ENCODE measurements at regions not wholly inside any gene's neighbourhood (a gene's known extent, or its start where the extent isn't known, plus 50 kb on each side); places are given as distances from the start of the nearest gene placed in this dataset.
"Not testable (repeated sequence)": the region's sequence is repeated elsewhere in the genome, so short reads cannot be mapped to it uniquely, and the experiment has no call there.

- H3K4me1 Mint-ChIP-seq, result peaks cover 0 to 1% (median 0%) of the 10 kb centered on the region in 7 donors
- H3K36me3 Mint-ChIP-seq, result no peaks in the 10 kb centered on the region
- Histone ChIP-seq H3K27ac (ENCODE audit: low read depth, low read length) (no peak overlapping the region), H3K4me3 (ENCODE audit: low read length) (no peak overlapping the region), H3K9me3 (ENCODE audit: control insufficient read depth in 2 of 3, low read length in 3 of 3) (no peaks in the 10 kb centered on the region), H3K36me3 (ENCODE audit: control insufficient read depth in 2 of 3, insufficient read depth in 3 of 3, low read length in 3 of 3) (no peaks in the 10 kb centered on the region), H3K4me1 (ENCODE audit: control insufficient read depth in 2 of 2, insufficient read depth in 2 of 2, low read length in 2 of 2) (no peaks in the 10 kb centered on the region), H3K27me3 (ENCODE audit: control insufficient read depth in 2 of 2, insufficient read depth in 2 of 2, low read length in 2 of 2) (no peaks in the 10 kb centered on the region)
- no peak overlapping the region for H3K4me3 Mint-ChIP-seq
- POLR2A ChIA-PET, result no interaction called here
- no peak overlapping the region for H3K27ac Mint-ChIP-seq
- CTCF ChIA-PET, result no interaction called here
- DNase-seq (no peak), ATAC-seq (no peak)
- H3K27me3 Mint-ChIP-seq, result peaks cover 0 to 11% (median 0%) of the 10 kb centered on the region in 5 donors
- peaks cover 0 to 14% (median 2%) of the 10 kb centered on the region in 11 donors for H3K9me3 Mint-ChIP-seq
- intact Hi-C loops (cut with micrococcal nuclease), result no loop called here
Measured at GRCh38 chr15:46088486-46089445, 453.9 kb downstream of the SQOR start.

GRCh38 chr15:46089467-46089935 lies 454.7 kb downstream of the SQOR start:
- ChIA-PET POLR2A (no interaction called here), CTCF (no interaction called here)
- H3K27ac ChIP-seq (ENCODE audit: low read depth, low read length), result no peak overlapping the region
- no peak overlapping the region for H3K4me3 ChIP-seq (ENCODE audit: low read length)
- DNase-seq (no peak), ATAC-seq (no peak)
- H3K27me3 Mint-ChIP-seq, result peaks cover 0 to 11% (median 0%) of the 10 kb centered on the region in 5 donors
- H3K36me3 ChIP-seq (ENCODE audit: control insufficient read depth in 2 of 3, insufficient read depth in 3 of 3, low read length in 3 of 3), result no peaks in the 10 kb centered on the region
- intact Hi-C loops (cut with micrococcal nuclease), result no loop called here
- no peaks in the 10 kb centered on the region for H3K36me3 Mint-ChIP-seq
- H3K27me3 ChIP-seq (ENCODE audit: control insufficient read depth in 2 of 2, insufficient read depth in 2 of 2, low read length in 2 of 2), result no peaks in the 10 kb centered on the region
- H3K9me3 Mint-ChIP-seq, result peaks cover 0 to 21% (median 2%) of the 10 kb centered on the region in 11 donors
- H3K9me3 ChIP-seq (ENCODE audit: control insufficient read depth in 2 of 3, low read length in 3 of 3), result no peaks in the 10 kb centered on the region
- H3K4me1 ChIP-seq (ENCODE audit: control insufficient read depth in 2 of 2, insufficient read depth in 2 of 2, low read length in 2 of 2), result no peaks in the 10 kb centered on the region
- peaks cover 0 to 1% (median 0%) of the 10 kb centered on the region in 7 donors for H3K4me1 Mint-ChIP-seq
- no peak overlapping the region for H3K27ac Mint-ChIP-seq
- H3K4me3 Mint-ChIP-seq, result no peak overlapping the region

GRCh38 chr15:46091860-46092450 lies 457.1 kb downstream of the SQOR start:
- no peaks in the 10 kb centered on the region for H3K4me1 ChIP-seq (ENCODE audit: control insufficient read depth in 2 of 2, insufficient read depth in 2 of 2, low read length in 2 of 2)
- H3K4me3 Mint-ChIP-seq, result no peak overlapping the region
- H3K36me3 Mint-ChIP-seq, result no peaks in the 10 kb centered on the region
- H3K4me1 Mint-ChIP-seq, result peaks cover 0 to 1% (median 0%) of the 10 kb centered on the region in 7 donors
- H3K9me3 Mint-ChIP-seq, result peaks cover 0 to 21% (median 3%) of the 10 kb centered on the region in 11 donors
- H3K4me3 ChIP-seq (ENCODE audit: low read length), result no peak overlapping the region
- no peak overlapping the region for H3K27ac Mint-ChIP-seq
- intact Hi-C loops (cut with micrococcal nuclease), result loop anchor here in 1 of 2 donors (10.0 kb wide), 1 partner anchor 1893 kb away; no protein-coding TSS in a partner anchor
- ATAC-seq, result no peak
- DNase-seq, result no peak
- H3K27ac ChIP-seq (ENCODE audit: low read depth, low read length), result no peak overlapping the region
- no peaks in the 10 kb centered on the region for H3K9me3 ChIP-seq (ENCODE audit: control insufficient read depth in 2 of 3, low read length in 3 of 3)
- H3K27me3 Mint-ChIP-seq, result peaks cover 0 to 11% (median 0%) of the 10 kb centered on the region in 5 donors
- ChIA-PET POLR2A (no interaction called here), CTCF (no interaction called here)
- no peaks in the 10 kb centered on the region for H3K36me3 ChIP-seq (ENCODE audit: control insufficient read depth in 2 of 3, insufficient read depth in 3 of 3, low read length in 3 of 3)
- H3K27me3 ChIP-seq (ENCODE audit: control insufficient read depth in 2 of 2, insufficient read depth in 2 of 2, low read length in 2 of 2), result no peaks in the 10 kb centered on the region

- H3K4me3 Mint-ChIP-seq; H3K36me3 Mint-ChIP-seq; H3K4me3 ChIP-seq (ENCODE audit: low read length); H3K27me3 ChIP-seq (ENCODE audit: control insufficient read depth in 2 of 2, insufficient read depth in 2 of 2, low read length in 2 of 2); H3K27me3 Mint-ChIP-seq; H3K4me1 Mint-ChIP-seq; H3K9me3 ChIP-seq (ENCODE audit: control insufficient read depth in 2 of 3, low read length in 3 of 3); POLR2A ChIA-PET; CTCF ChIA-PET; H3K27ac Mint-ChIP-seq; H3K27ac ChIP-seq (ENCODE audit: low read depth, low read length); H3K36me3 ChIP-seq (ENCODE audit: control insufficient read depth in 2 of 3, insufficient read depth in 3 of 3, low read length in 3 of 3); H3K4me1 ChIP-seq (ENCODE audit: control insufficient read depth in 2 of 2, insufficient read depth in 2 of 2, low read length in 2 of 2); ATAC-seq; DNase-seq: not testable (repeated sequence)
- H3K9me3 Mint-ChIP-seq, result peaks cover 2 to 14% (median 7%) of the 10 kb centered on the region in 11 donors
- intact Hi-C loops (cut with micrococcal nuclease), result loop anchor here in 1 of 2 donors (10.0 kb wide), 1 partner anchor 1887 kb away; no protein-coding TSS in a partner anchor
Measured at GRCh38 chr15:46098006-46098405, 463.2 kb downstream of the SQOR start.

GRCh38 chr15:46110755-46111154 lies 475.9 kb downstream of the SQOR start:
- Mint-ChIP-seq H3K36me3 (no peaks in the 10 kb centered on the region), H3K4me3 (no peak overlapping the region), H3K4me1 (no peaks in the 10 kb centered on the region), H3K27ac (no peak overlapping the region), H3K9me3 (peaks cover 0 to 8% (median 2%) of the 10 kb centered on the region in 11 donors), H3K27me3 (no peaks in the 10 kb centered on the region)
- no peaks in the 10 kb centered on the region for H3K27me3 ChIP-seq (ENCODE audit: control insufficient read depth in 2 of 2, insufficient read depth in 2 of 2, low read length in 2 of 2)
- no peaks in the 10 kb centered on the region for H3K4me1 ChIP-seq (ENCODE audit: control insufficient read depth in 2 of 2, insufficient read depth in 2 of 2, low read length in 2 of 2)
- intact Hi-C loops (cut with micrococcal nuclease), result no loop called here
- H3K27ac ChIP-seq (ENCODE audit: low read depth, low read length), result no peak overlapping the region
- CTCF ChIA-PET, result no interaction called here
- ATAC-seq, result no peak
- H3K36me3 ChIP-seq (ENCODE audit: control insufficient read depth in 2 of 3, insufficient read depth in 3 of 3, low read length in 3 of 3), result no peaks in the 10 kb centered on the region
- no peak overlapping the region for H3K4me3 ChIP-seq (ENCODE audit: low read length)
- DNase-seq, result no peak
- no peaks in the 10 kb centered on the region for H3K9me3 ChIP-seq (ENCODE audit: control insufficient read depth in 2 of 3, low read length in 3 of 3)
- POLR2A ChIA-PET, result interaction anchor here (0.7 kb wide), 1 partner anchor 312 kb away, joined by 3 read pairs; no protein-coding TSS in a partner anchor

- Histone ChIP-seq H3K9me3 (ENCODE audit: control insufficient read depth in 2 of 3, low read length in 3 of 3) (no peaks in the 10 kb centered on the region), H3K27me3 (ENCODE audit: control insufficient read depth in 2 of 2, insufficient read depth in 2 of 2, low read length in 2 of 2) (no peaks in the 10 kb centered on the region), H3K4me3 (ENCODE audit: low read length) (no peak overlapping the region), H3K36me3 (ENCODE audit: control insufficient read depth in 2 of 3, insufficient read depth in 3 of 3, low read length in 3 of 3) (no peaks in the 10 kb centered on the region), H3K4me1 (ENCODE audit: control insufficient read depth in 2 of 2, insufficient read depth in 2 of 2, low read length in 2 of 2) (no peaks in the 10 kb centered on the region), H3K27ac (ENCODE audit: low read depth, low read length) (no peak overlapping the region)
- Mint-ChIP-seq H3K4me1 (no peaks in the 10 kb centered on the region), H3K9me3 (peaks cover 0 to 8% (median 2%) of the 10 kb centered on the region in 11 donors), H3K27me3 (no peaks in the 10 kb centered on the region), H3K36me3 (no peaks in the 10 kb centered on the region), H3K4me3 (no peak overlapping the region), H3K27ac (no peak overlapping the region)
- POLR2A ChIA-PET, result no interaction called here
- intact Hi-C loops (cut with micrococcal nuclease), result no loop called here
- DNase-seq (no peak), ATAC-seq (no peak)
- CTCF ChIA-PET, result no interaction called here
Measured at GRCh38 chr15:46111730-46112129, 476.9 kb downstream of the SQOR start.

Data from naive thymus-derived CD4-positive, alpha-beta T cell (primary cell).